HG02678 (cell line): ENCODE measurements at regions not wholly inside any gene's neighbourhood (a gene's known extent, or its start where the extent isn't known, plus 50 kb on each side); places are given as distances from the start of the nearest gene placed in this dataset.

ENCODE experiments used
- ATAC-seq: cut with Tn5 transposase; IDR thresholded peaks from one replicate; pipeline ENCODE4 v1.9.1; 2021; ENCODE audit warnings: mild to moderate bottlenecking, moderate library complexity; ENCODE audit not compliant: unreplicated experiment

DNA sequence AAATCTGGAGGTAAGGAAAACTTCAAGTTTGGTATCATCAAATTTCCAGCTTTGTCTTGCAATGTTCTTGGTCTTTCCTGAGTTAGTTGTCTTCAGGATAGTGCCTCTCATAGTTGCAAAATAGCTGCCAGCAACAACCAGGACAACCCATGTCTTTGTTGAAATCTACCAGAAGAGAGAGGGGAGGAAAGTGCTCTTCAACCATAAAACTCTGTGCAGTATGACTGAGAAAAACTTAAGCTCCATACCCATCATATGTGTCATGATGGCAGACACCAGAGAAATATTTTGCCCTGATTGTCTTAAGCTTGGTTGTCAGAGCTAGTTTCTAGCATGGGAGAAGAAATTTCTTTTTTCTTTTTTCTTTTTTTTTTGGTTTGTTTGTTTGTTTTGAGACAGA, 103.3 kb downstream of the SPRY2 start:
- ATAC-seq: no peak

DNA sequence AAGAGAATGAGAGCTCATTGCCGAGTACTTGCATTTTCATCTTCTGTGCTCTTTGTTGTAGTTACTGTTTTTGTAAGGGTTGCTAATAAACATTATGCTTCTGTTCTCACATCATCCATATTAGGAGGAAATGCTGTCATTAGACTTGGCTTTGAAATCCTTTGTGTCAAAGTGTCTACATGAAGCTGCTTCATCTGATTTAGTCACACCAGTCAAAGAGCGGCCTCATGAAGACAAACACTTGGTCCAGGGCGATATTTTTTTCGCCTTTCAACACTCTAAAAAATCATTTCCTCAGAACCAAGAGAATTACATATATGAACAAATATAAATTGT, 105.0 kb downstream of the SPRY2 start:
- no peak for ATAC-seq

- ATAC-seq: peak; percentile 75
Measured at GRCh38 chr13:80235166-80235966, 105.6 kb downstream of the SPRY2 start.

DNA sequence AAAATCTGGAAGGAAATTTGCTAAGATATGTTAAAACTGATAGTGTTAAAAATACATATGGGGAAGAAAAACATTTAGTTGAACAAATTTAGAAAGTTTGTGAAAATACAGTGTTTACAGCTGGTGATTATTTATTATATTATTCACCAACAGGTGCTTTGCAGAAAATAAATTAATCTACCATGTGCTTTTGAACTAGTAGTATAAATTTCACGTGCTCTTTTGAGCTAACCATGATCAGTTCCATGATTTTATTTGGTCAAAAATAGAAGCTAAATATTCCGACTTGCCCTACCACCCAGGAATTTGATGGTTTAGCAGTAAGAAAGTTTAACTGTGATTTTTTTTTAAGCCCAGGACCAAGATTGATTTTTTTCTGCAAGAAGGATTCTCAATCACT, 113.3 kb downstream of the SPRY2 start:
- ATAC-seq: no peak

- no peak for ATAC-seq
Measured at GRCh38 chr13:80226645-80227044, 114.3 kb downstream of the SPRY2 start.

DNA sequence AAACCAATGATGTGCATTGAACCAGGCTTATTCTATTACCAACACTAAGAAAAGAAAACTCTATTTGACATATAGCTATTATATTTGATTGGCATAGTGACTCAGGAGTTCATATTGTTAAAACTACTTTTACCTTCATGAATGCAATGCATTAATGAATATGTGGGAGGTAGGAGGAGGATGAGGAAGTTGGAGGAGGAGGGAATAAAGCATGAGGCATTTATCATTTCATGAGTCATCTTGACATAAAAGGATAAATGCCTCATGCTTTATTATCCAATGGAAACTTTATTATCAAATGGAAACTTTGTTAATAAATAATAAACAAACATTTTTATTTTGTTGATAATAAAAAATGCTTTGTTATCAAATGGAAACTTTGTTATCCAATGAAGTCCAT, 116.5 kb downstream of the SPRY2 start:
- ATAC-seq: no peak

- ATAC-seq: no peak
Measured at GRCh38 chr13:80217614-80218456, 123.1 kb downstream of the SPRY2 start.

- ATAC-seq: no peak
Measured at GRCh38 chr13:80215368-80215767, 125.6 kb downstream of the SPRY2 start.

- ATAC-seq: no peak
Measured at GRCh38 chr13:80214521-80214991, 126.4 kb downstream of the SPRY2 start.

DNA sequence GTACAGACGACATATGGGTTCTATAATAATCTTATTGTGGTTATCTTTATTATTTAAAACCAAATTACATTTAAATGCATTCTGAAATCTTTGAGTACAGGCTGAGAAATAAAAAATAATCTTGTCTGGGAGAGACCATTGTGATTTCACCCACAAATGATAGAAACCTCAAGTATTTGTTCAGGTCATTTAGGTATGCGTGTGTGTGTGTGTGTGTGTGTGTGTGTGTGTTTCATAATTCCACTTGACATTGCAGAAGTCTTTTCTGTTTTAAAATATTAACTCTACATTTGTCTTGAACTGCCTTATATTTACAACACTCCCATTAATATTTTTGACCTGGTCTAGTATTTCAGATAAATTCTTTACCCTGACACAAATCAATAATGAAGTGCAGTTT, 126.9 kb downstream of the SPRY2 start:
- ATAC-seq: no peak

- ATAC-seq: no peak
Measured at GRCh38 chr13:80213201-80213600, 127.7 kb downstream of the SPRY2 start.

DNA sequence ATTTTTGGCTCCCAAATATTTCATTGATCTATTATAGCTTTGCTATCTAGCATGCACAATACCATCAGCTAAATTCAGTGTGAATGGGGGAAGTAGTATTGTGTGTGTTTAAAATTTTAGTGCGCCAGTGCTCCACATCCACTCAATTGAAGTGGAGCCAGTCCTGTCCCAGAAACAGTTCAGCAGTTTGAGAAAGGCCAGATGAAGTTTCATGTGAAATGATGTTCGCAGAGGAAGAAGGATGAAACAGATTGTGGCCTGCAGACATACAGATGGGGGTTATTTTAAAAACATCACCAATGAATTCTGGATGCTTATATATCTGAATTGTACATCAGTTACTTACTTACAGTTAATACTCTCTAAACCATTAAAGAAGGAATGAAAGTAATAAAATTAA, 129.4 kb downstream of the SPRY2 start:
- no peak for ATAC-seq

DNA sequence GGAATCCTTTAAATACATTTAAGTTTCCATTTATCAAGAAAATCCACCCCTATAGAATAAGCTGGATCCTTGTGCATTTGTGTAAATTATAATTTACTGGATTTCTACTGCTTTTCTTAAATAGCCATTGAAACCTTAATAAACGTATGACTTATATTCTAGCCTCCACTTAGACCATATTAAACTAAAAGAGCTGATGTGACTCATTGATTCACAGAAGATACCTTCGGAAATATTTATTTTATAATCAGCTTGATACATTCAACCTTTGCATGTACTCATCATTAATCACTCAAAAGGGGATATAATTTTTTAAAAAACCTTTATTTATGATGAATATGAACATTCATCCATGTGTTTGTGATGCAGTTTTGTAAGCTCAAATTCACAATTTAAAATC, 136.3 kb downstream of the SPRY2 start:
- ATAC-seq: no peak

GRCh38 chr13:80203496-80203895, 137.4 kb downstream of the SPRY2 start:
- ATAC-seq: no peak

- no peak for ATAC-seq
Measured at GRCh38 chr13:80201694-80202468, 139.0 kb downstream of the SPRY2 start.

GRCh38 chr13:80199585-80200292, 141.2 kb downstream of the SPRY2 start:
- ATAC-seq: no peak

DNA sequence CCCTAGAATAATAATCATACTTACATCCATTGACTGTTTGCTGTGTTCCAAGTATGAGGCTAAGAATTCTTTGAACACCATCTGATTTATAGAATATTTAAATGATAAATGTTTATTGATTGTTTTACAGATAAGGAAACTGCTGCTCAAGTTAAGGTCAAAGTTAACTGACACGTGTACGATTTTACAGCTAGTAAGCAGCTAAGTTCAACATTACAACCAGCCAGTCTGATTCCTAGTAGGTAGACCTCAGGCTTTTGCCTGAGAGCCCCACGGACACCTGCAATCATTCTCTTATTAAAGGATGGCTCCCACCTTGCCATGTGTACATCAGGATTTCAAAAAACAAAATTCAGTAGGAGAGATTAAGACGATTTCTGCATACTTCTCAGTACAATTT, 141.9 kb downstream of the SPRY2 start:
- ATAC-seq: no peak

GRCh38 chr13:80196756-80197155, 144.2 kb downstream of the SPRY2 start:
- no peak for ATAC-seq

- no peak for ATAC-seq
Measured at GRCh38 chr13:80195649-80196048, 145.3 kb downstream of the SPRY2 start.

GRCh38 chr13:80189889-80190597, 150.9 kb downstream of the SPRY2 start:
- ATAC-seq: no peak
